Gastroesophageal sphincter (tissue), 4 donors: ENCODE measurements at regions not wholly inside any gene's neighbourhood (a gene's known extent, or its start where the extent isn't known, plus 50 kb on each side); places are given as distances from the start of the nearest gene placed in this dataset.

Experiments
- ATAC-seq: fragments of 150-250 bp; one replicate; pipeline ENCODE4 v1.9.1; 2016; ENCODE audit warnings: mild to moderate bottlenecking, moderate library complexity
- H3K27ac ChIP-seq, 4 donors: fragments of 200-600 bp; sonication (generic) in 3 of 4; 1 replicate in 3 of 4; 2 replicates in 1 of 4; pipeline ENCODE4 v1.5.1; 2016 to 2019
- H3K27me3 ChIP-seq: fragments of 200-600 bp; sonication (generic); one replicate; pipeline ENCODE4 v1.5.1; 2019
- H3K36me3 ChIP-seq, 2 donors: fragments of 200-600 bp; sonication (generic); one replicate each; pipeline ENCODE4 v1.5.1; 2019; ENCODE audit warnings: control low read depth in 1 of 2
- H3K4me1 ChIP-seq, 3 donors: fragments of 200-600 bp; sonication (generic); 1 replicate in 2 of 3; 2 replicates in 1 of 3; pipeline ENCODE4 v1.5.1; 2016 to 2019; ENCODE audit warnings: control low read depth in 2 of 3
- H3K4me3 ChIP-seq, 2 donors: fragments of 200-600 bp; sonication (generic); one replicate each; pipeline ENCODE4 v1.5.1; 2019; ENCODE audit warnings: mild to moderate bottlenecking in 1 of 2, moderate library complexity in 1 of 2
- H3K9me3 ChIP-seq, 3 donors: fragments of 200-600 bp; sonication (generic); one replicate each; pipeline ENCODE4 v1.5.1; 2017 to 2019; ENCODE audit warnings: control low read depth in 2 of 3
- CTCF ChIP-seq, 4 experiments: fragments of 200-600 bp in 2 of 4; fragments of 450-650 bp in 2 of 4; sonication (generic) in 1 of 4; IDR thresholded peaks; one replicate each; pipeline ENCODE4 v1.5.1; 2017 to 2019; ENCODE audit warnings: antibody characterized with exemption in 4 of 4, mild to moderate bottlenecking in 2 of 4, moderate library complexity in 2 of 4
- EP300 ChIP-seq: sonication (generic); formaldehyde crosslinking; IDR thresholded peaks from one replicate; pipeline ENCODE4 v1.6.1; 2017; ENCODE audit warnings: antibody characterized with exemption, mild to moderate bottlenecking
- POLR2A ChIP-seq, 2 donors: fragments of 450-650 bp; IDR thresholded peaks; one replicate each; pipeline ENCODE4 v1.6.1; 2017; ENCODE audit warnings: antibody characterized with exemption in 2 of 2, mild to moderate bottlenecking in 2 of 2, moderate library complexity in 1 of 2
- POLR2AphosphoS5 ChIP-seq: sonication (generic); formaldehyde crosslinking; IDR thresholded peaks from one replicate; pipeline ENCODE4 v1.6.1; 2017; ENCODE audit warnings: antibody characterized with exemption
- WGBS, 2 donors: methylation state at CpG; one replicate each; pipeline ENCODE4 v1.1.5; 2018; ENCODE audit warnings: low coverage in 1 of 2; 5-methylcytosine and 5-hydroxymethylcytosine counted together

DNA sequence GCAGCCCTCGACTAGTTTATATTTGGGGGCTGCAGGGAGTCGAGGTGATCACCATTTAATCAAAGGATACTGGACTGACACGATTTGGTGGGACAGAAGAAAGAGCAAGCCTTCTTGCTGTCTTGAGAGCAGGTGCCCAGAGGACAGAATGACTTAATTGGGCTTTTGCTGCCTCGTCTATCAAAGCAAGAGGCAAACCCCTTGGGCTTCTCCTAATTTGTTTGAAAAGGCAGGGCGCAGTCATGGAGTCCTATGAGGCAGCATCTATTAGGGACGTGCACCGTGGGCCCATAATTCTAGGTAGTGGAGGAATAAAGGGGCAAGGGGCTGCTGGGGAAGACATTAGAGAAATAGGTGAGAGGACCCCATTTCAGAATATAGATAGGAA, 1411.3 kb downstream of the TBC1D22A start:
- no peaks in the 10 kb centered on the region for H3K36me3 ChIP-seq
- H3K4me1 ChIP-seq: no peaks in the 10 kb centered on the region
- 55 to 80% methylated on average over 1 to 5 of the region's 7 CpGs for WGBS, 2 donors
- H3K4me3 ChIP-seq: no peak overlapping the region
- peaks cover 34% of the 10 kb centered on the region for H3K27me3 ChIP-seq
- no peak overlapping the region for H3K27ac ChIP-seq
- TF ChIP-seq CTCF (IDR thresholded peaks at IDR 0.05) (no peak), POLR2AphosphoS5 (no peak), POLR2A (IDR thresholded peaks at IDR 0.05) (no peak), EP300 (no peak)
- ATAC-seq: no peak
- H3K9me3 ChIP-seq: no peaks in the 10 kb centered on the region

- peaks cover 35% of the 10 kb centered on the region for H3K27me3 ChIP-seq
- WGBS, 2 donors: 55 to 64% methylated on average over 4 to 5 of the region's 19 CpGs
Observed at GRCh38 chr22:48173061-48173772, 1410.8 kb downstream of the TBC1D22A start.

GRCh38 chr22:48171271-48171691, 1408.8 kb downstream of the TBC1D22A start:
- no peaks in the 10 kb centered on the region for H3K9me3 ChIP-seq
- H3K27me3 ChIP-seq: peaks cover 35% of the 10 kb centered on the region
- H3K36me3 ChIP-seq: no peaks in the 10 kb centered on the region
- no peak overlapping the region for H3K4me3 ChIP-seq
- no peaks in the 10 kb centered on the region for H3K4me1 ChIP-seq
- WGBS, 2 donors: 93% methylated on average over 2 of the region's 7 CpGs; no CpG with 5 or more reads in 1 of the 2 donors
- H3K27ac ChIP-seq: no peak overlapping the region
- no peak for ATAC-seq
- TF ChIP-seq EP300: no peak
- TF ChIP-seq POLR2A (IDR thresholded peaks at IDR 0.05): no peak
- TF ChIP-seq POLR2AphosphoS5: no peak
- TF ChIP-seq CTCF (IDR thresholded peaks at IDR 0.05): no peak

More at GRCh38 chr22:48173061-48173772, 1410.8 kb downstream of the TBC1D22A start:
- H3K36me3 ChIP-seq: no peaks in the 10 kb centered on the region
- no peak overlapping the region for H3K27ac ChIP-seq
- no peaks in the 10 kb centered on the region for H3K4me1 ChIP-seq
- ATAC-seq: no peak
- no peaks in the 10 kb centered on the region for H3K9me3 ChIP-seq
- no peak overlapping the region for H3K4me3 ChIP-seq
- TF ChIP-seq CTCF (IDR thresholded peaks at IDR 0.05) (no peak), POLR2AphosphoS5 (no peak), POLR2A (IDR thresholded peaks at IDR 0.05) (no peak), EP300 (no peak)

DNA sequence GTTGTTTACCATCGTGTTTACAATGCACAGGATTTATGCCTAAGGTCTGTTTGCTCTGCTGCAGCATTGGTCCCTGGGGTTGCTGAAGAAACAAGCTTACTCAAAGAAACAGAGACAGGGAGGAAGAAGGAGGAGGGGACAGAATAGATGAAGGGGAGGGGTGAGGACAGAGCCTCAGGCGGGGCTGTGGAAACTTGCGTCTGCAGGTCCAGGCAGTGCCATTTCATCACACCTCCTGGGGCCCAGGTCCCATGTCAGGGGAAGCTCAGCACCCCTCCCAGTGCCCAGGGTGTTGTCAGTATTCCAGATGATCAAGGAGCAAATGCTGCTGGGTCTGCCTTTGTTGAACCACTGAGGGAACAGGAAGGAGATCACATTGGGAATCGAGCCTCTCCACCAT, 1406.8 kb downstream of the TBC1D22A start:
- TF ChIP-seq CTCF (IDR thresholded peaks at IDR 0.05): no peak
- TF ChIP-seq POLR2A (IDR thresholded peaks at IDR 0.05): no peak
- no peak for TF ChIP-seq POLR2AphosphoS5
- TF ChIP-seq EP300: no peak
- Histone ChIP-seq H3K9me3 (no peaks in the 10 kb centered on the region), H3K36me3 (no peaks in the 10 kb centered on the region), H3K4me1 (no peaks in the 10 kb centered on the region), H3K4me3 (no peak overlapping the region), H3K27ac (no peak overlapping the region), H3K27me3 (peaks cover 20% of the 10 kb centered on the region)
- WGBS, 2 donors: 58 to 70% methylated on average over 3 of the region's 4 CpGs
- no peak for ATAC-seq

DNA sequence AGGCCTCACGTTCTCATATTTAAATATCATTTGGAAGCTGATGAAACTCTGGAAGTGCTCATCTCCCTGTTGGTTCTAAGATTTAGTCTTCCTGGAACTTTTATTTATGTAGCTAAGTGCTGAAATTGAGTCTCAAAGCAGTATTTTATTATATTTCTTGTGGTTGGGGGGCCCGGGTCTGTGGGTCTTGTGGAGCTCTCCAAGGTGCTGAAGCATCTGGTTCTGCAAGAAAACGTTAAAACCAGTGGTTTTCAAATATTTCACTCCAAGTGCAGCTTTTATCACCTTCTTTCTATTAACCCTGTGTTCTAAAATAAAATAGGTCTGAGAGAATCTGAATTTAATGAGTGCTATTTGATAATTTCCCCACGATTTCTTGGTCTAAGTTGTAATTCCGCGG, 1404.8 kb downstream of the TBC1D22A start:
- Histone ChIP-seq H3K9me3 (no peaks in the 10 kb centered on the region), H3K36me3 (no peaks in the 10 kb centered on the region), H3K4me1 (no peaks in the 10 kb centered on the region), H3K27ac (no peak overlapping the region), H3K27me3 (peaks cover 13% of the 10 kb centered on the region), H3K4me3 (no peak overlapping the region)
- no peak for TF ChIP-seq EP300
- TF ChIP-seq CTCF (IDR thresholded peaks at IDR 0.05): no peak
- no peak for TF ChIP-seq POLR2AphosphoS5
- TF ChIP-seq POLR2A (IDR thresholded peaks at IDR 0.05): no peak
- WGBS, 2 donors: 44 to 46% methylated on average over 6 of the region's 6 CpGs
- no peak for ATAC-seq
